ENCODE measurements at regions not wholly inside any gene's neighbourhood (a gene's known extent, or its start where the extent isn't known, plus 50 kb on each side); places are given as distances from the start of the nearest gene placed in this dataset.
A peak's percentile ranks its signal among the peaks of the same experiment; 100 is the strongest.
"Not testable (repeated sequence)": the region's sequence is repeated elsewhere in the genome, so short reads cannot be mapped to it uniquely, and the experiment has no call there.

DNA sequence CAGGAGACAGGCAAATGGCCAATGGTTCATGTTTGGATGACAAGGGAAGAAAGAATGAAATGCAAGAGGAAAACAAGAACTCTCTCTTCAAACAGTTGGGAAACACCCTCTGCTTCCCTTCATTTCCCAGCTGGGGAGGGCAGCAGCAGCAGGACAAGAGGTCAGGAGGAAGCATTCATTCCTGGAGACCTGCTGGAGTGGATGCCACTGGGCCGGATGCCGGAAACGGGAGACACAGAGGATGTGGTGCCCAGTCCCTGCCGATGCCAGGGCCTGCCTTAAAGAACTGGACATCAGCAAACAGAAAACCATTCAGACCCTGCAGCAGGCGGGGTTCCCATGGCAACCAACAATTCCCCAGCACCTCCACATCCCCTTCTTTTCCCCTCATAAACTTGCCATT, 102.3 kb upstream of the ZNF648 start:
- DNase-seq (ENCODE audit: low spot score) = no peak

DNA sequence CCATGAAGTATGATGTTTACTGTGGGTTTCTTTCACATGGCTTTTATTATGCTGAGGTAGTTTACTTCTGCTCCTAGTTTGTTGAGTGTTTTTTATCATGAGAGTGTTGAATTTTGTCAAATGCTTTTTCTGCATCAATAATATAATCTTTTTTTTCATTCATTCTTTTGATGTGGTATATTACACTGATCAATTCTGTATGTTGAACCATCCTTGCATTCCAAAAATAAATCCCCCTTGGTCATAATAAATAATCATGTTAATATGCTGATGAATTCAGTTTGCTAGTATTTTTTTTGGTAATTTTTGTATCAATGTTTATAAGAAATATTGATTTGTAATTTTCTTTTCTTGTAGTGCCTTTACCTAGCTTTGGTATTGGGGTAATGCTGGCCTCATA, 97.9 kb upstream of the ZNF648 start:
- no peak for DNase-seq (ENCODE audit: low spot score)

DNA sequence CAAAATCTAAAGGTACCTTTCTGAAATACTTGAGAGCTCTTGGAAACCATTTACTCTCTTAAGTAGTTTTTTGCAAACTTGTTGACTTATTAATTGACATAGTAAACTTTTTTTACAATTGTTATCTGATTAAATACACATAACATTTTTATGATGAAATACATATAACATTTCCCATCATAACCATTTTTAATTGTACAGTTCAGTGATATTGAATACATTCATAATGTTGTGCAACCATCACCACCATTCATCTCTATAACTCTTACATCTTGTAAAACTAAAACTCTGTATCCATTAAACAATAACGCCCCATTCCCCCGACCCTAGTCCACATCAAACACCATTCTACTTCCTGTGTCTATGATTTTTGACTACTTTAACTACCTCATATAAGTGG, 95.7 kb upstream of the ZNF648 start:
- no peak for DNase-seq (ENCODE audit: low spot score)

DNA sequence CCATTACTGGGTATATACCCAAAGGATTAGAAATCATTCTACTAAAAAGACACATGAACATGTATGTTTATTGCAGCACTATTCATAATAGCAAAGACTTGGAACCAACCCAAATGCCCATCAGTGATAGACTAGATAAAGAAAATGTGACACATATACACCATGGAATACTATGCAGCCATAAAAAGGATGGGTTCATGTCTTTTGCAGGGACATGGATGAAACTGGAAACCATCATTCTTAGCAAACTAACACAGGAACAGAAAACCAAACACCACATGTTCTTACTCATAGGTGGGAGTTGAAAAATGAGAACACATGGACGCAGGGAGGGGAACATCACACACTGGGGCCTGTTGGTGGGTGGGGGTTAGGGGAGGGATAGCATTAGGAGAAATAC, 92.9 kb upstream of the ZNF648 start:
- not testable (repeated sequence) for DNase-seq (ENCODE audit: low spot score)

DNA sequence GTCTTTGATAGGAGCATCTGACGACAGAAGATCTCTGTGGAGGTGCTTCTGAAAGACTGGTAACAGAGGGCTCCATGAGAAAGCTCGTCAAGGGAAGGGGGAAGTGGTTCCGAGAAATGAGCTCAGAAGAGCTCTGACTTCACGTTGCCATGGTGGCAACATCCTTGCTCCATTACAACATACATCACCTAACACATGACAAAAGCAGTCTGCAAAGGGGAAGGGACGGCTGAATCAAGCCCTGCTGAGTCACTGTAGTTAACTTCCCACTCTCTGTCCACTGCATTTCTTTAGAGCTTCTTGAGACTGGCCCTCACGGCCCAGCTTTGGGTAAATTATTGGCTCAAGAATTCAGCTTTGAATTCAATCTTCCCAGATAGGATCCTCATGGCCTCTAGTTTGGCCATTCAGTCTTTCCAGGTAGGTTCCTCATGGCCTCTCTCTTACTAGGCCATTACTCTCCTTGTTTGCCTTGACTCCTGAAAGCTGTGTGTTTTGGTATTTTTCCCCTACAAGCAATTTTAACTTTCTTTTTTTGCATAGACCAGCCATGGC, 88.0 kb upstream of the ZNF648 start:
- peak; percentile 57 for DNase-seq (ENCODE audit: low spot score)

DNA sequence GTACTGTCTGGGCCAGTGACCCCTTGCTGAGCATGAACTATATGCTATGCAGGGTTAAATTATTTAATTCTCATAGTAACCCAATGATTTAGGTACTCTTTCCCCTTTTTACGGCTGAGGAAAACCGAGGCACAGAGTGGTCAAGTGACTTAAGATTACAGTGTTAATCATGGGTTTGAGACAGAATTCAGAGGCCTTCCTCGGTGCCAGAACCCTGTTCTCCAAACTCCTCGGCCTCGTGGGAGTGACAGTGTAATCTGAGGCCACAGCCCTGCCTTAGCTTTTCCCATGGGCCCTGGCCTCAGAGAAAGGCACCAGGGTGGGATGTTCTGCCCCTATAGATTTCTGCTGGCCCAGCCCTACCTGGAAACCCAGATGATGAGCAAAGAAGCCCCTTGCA, 86.4 kb upstream of the ZNF648 start:
- no peak for DNase-seq (ENCODE audit: low spot score)

DNA sequence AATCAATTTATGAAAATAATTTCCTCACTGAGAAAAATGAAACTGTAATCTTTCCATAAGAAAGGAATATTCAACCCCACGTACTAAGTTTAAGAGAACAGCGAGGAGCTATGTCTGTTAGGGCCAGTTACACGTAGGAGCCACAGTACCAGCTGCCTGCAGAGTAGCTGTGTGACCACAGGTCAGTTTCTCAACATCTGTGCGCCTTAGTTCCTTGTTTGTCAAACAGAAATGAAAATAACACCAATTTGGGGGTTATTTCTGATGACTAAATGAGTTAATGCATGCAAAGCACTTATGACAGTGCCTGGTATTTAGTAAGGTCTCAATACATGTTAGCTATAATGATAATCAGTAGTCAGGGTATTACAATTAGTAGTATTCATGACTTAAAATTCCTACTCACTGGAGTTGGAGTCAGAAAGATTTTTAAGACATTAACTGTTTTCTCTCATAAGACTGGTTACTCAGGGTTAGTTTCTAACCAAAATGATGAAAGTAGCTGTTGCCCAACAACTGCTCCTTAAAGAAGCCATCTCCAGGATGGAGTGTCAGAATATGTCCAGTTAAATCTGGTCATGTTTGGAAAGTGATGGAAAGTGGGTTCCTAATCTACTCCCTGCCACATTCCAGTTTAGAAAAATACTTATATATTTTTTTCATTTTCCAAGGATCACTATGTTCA, 85.8 kb upstream of the ZNF648 start:
- peak; percentile 26 for DNase-seq (ENCODE audit: low spot score)

DNA sequence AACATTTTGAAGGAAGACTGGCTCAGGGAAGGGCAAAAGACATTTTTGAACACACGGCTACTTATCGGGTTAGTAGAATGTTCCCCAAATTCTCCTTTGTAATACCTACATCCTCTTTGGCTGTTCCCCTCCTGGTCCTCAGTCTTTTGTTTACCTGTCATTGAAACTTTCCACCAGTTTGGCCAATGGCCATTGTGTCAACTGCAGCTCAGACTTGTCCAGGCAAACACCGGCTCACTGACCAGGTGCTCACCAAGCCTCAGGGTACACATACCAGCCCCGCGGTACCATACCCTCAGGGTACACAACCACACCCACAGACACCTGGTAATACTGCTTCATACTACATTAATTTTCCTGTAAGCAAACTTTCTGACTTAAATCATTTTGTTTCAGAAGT, 84.8 kb upstream of the ZNF648 start:
- DNase-seq (ENCODE audit: low spot score) = no peak

DNA sequence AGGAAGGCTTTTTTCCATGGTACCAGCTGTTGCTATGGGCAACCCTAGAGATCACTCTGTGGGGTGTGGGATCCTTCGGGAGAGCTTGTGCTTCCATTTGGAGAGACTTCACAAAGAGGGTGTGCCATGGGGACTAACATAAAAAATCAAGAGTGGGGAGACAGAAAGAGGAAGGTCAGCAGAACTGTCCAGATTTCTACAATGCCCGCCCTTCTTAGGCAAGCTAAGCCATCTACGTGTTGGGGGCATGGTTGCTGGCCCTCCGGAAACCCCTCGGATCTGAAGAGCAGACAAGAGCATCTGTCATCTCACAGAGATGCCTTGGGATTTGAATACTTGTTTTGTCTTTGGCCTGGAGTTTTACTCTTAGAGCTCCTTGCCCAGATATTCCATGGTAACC, 83.9 kb upstream of the ZNF648 start:
- DNase-seq (ENCODE audit: low spot score) = no peak

DNA sequence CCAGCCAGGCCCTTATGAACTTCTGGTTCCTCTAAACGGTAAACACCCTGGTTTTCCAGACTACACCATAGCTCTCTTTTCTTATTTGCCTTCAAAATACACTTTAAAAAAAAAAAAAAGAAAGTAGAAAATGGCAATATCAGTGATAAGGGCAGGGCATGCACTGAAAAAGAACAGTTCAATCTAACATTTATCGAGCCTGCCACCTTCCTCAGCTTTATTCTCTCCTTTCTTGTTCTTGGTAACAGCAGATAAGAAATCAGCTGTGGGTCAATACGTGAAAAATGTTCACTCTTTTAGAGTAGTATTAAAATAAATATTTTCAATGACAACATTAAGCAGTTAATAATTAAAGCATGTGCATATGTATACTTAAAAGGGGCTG, 83.1 kb upstream of the ZNF648 start:
- no peak for DNase-seq (ENCODE audit: low spot score)

DNA sequence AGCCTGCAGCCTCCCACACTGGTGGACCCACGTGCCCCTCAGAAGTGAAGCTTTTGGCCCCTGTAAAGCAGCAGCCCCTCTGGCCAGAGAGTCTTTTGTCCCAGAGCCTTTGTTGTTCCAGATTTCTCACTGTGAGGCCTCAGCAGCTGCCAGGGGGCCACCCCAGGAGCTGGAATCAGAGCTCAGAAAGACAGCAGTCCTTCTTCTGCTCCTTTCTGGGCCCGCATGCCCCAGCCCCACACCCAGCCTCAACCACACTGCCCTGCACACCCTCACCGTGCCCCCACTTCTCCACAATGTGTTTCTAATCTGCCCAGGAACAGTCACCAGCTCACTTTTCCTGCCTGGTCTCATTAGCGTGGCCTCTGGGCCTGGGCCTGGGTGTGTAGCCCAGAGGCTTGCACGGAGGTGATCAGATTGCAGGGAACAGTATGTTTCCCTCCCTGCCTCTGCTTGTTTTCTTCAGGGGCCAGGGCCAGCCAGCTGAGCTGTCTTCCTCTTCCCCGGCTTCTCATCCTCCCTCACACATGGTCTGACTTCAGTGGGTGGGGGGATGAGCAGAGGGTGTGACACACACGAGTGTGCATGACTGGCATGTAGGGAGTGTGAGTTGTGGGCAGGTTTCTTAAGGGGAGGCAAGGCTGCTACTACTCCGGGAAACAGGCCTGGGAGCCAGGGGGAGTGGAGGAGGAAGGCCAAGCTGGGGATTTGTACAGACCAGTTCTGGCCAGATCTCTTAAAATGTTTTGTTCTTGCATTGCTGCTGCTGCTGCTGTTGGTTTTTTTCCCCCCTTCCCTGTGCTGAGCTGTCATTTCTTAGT, 82.5 kb upstream of the ZNF648 start:
- peak; percentile 98 for DNase-seq (ENCODE audit: low spot score)

DNA sequence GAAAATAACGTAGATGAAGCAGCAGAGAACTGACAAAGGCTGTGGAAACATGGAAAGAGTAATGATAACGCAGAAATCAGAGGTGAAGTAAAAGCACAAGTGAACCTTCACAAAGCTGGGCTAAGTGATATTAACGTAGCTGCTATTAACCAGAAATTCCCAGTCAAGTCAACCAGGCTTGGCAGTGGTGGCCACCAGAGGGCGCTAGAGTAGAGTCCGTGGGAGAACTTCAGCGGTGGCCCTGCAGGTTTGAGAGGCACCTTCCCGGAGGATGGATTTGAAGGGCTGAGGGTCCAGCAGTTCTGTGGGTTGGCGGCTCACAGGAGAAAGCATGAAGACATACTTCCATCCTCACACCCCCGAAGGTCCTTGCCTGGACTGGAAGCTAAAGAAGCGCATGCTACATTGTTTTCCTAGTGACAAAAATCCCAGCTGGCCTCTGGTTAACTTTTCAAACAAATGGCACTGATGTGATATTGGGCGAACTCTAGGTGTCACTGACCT, 81.7 kb upstream of the ZNF648 start:
- DNase-seq (ENCODE audit: low spot score) = peak; percentile 91

DNA sequence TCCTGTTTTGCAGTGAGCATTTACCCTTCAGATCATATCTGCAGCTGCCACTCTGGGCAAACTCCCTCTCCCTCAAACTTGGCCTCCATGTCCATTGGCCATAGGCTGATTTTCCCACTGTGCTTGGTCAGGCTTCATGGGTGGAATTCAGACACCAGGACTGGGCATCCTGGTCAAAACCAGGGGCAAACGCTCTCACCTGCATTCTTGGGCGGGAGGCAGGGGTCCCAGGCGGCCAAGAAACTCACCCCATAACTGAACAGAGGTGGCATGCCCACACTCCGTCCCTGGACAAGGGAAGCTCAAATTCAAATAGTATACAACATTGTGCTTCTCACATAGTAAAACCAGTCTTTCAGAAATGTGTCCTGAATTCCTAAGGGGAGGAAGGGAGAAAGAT, 81.1 kb upstream of the ZNF648 start:
- no peak for DNase-seq (ENCODE audit: low spot score)

DNA sequence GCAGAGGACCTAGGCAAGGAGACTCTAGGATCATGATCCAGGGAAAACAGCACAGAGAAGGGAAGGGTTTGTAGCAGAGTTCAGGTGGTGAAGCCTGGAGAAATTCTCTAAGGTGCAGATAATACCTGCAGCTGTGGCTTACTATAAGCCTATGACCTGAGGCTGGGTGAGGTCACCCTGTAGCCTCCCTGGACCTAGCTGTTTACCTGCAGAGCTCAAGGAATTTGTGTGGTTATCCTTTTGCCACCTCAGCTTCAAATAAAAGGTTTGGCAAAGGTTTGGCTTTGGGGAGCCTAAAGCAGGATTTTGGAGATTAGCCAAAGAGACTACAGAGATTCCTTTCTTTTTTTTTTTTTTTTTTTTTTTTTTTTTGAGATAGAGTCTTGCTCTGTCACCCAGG, 79.5 kb upstream of the ZNF648 start:
- DNase-seq (ENCODE audit: low spot score) = no peak

DNA sequence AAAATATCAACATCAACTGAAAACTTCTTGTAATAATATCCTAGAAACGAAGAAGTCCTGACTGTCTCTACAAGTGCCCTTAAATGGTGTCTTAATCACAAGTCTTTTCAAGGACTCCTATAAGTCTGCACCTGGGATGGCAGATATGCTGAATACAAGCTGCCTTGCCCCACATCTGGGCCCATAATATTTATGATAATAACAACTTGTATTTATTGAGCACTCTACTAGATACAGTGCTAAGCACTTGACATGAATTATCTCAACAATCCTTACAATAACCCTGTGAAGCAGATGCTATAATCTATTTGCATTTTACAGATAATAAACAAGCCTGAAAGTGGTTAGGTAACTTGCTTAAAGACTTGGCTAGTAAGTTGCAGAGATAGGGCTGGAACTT, 78.0 kb upstream of the ZNF648 start:
- DNase-seq (ENCODE audit: low spot score) = no peak

DNA sequence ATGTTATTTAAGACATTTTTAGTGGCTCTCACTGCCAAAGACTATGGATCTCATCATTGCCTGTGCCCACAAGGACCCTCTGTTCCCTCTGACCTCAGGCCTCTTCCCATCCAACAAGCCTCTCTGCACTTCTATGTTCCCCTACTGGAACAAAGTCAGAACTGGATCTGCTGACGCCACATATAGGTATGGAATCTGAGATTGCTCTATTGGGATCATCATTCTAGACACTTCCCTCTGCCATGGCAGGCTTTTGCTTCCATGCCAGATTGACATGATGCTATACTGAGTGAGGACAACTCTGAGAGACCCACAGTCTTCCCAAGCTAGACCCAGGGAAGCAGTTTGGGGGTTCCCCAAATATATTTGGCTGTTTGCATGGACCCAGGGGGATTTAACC, 76.0 kb upstream of the ZNF648 start:
- DNase-seq (ENCODE audit: low spot score) = no peak

DNA sequence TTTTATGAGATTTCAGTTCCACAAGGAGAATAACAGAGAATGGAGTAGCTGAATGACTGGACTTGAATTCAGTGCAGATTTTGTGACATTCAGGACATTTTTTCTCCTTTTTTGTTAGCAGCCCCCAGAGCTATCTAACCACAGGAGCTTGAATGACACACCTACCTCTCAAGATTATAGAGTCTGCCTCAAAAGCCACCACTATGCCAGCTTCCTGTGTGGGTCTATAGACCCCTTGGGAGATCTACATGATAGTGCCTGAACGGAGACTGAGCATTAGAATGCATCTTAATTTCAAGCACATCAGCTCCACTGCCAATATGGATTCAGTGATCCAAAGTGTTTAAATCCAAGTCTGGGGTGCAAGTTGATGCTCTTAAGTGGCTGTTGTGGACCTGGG, 74.4 kb upstream of the ZNF648 start:
- no peak for DNase-seq (ENCODE audit: low spot score)

DNA sequence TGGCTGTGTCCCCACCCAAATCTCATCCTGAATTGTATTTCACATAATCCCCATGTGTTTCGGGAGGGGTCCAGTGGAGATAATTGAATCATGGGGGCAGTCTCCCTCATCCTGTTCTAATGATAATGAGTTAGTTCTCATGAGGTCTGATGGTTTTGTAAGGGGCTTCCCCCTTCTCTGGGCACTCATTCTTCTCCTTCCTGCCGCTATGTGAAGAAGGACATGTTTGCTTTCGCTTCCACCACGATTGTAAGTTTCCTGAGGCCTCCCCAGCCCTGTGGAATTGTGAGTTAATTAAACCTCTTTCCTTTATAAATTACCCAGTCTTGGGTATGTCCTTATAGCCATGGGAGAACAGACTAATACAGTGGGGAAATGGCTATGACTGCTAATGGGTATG, 72.7 kb upstream of the ZNF648 start:
- no peak for DNase-seq (ENCODE audit: low spot score)

DNA sequence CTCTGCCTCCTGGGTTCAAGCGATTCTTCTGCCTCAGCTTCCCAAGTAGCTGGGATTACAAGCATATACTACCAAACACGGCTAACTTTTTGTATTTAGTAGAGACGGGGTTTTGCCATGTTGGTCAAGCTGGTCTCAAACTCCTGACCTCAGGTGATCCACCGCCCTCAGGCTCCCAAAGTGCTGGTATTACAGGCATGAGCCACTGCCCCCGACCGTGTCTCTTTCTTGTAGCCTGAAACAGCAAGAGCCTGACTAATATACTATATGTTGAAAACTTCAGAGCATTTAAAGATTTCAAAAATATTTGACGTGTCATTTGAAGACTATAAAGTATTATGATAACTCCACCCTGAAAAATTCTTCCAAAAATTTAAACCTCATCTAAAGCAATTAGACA, 71.7 kb upstream of the ZNF648 start:
- no peak for DNase-seq (ENCODE audit: low spot score)

DNA sequence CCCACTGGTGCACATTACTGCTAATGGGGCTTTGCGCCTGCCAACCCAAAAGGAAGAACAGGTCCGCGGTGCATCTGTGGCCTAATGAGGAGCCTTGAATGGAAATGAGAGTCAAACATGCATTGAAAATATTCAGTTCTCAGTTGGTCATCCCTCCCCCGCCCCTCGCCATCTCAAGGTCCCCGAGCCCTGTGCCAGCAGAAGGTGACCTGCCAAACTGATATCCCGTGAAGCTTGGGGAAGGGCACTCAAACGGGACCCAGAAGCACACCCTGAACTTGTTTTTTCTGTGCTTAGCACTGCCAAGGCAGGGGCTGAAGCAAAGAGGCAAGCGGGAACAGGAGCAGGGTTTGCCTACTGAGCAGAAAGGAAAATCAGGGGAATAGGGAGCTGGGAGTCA, 67.9 kb upstream of the ZNF648 start:
- no peak for DNase-seq (ENCODE audit: low spot score)

DNA sequence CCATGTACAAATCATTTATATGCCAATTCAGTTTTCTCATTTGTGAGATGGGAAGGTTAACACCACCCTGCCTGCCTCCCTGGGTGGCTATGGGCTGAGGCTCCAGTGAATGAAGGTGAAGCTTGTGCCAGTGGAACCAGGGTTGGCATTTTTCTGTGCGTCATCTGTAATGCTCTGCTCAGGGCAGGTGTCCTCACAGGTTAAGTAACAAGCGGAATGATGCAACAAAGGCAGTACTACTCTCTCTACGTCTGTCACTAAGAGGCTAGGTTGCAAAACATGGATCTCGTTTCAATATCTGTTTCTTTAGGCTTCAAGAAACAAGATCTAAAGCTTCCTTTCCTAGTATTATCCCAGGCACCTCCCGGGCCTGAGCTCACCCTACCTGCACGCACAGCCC, 67.0 kb upstream of the ZNF648 start:
- no peak for DNase-seq (ENCODE audit: low spot score)

DNA sequence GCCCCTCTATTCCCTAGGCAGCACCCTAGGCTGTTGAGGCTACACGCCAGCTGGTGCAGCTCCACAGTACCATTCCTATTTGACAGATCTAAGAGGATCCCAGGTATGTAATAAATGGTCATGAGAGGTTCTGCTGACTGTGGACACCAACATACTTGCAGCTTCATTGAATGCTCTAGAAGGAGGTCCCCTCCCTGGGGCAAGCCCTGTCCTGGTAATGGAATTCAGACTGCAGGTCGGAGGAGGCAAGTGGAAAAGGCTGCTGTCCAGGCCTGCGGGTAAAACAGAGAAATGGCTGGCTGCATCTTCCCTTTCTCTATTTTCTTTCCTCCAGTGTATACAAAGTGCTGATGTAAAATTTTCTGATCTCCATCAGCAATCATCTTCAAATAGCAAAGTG, 66.1 kb upstream of the ZNF648 start:
- DNase-seq (ENCODE audit: low spot score) = no peak

DNA sequence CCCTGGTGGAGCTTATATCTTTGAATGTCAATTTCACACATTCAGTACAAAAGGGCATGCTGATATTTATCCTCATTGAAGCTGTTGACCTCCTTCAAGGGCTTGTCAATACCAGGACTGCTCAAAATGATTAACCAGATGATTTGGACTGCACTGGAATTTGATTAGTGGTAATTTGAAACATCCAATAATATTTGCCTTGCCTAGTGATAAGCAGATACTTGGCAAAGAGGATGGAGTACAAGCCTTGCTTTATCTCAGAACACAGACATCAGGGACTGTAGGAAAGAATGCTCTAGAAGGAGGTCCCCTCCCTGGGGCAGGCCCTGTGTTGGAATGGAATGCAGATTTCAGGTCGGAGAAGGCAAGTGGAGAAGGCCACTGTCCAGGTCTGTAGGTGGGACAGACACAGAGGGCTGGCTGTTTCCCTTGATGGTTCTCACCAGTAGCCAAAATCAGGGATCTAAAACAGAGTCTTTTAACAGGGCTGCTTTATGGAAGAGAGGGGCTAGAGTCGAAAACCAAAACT, 64.8 kb upstream of the ZNF648 start:
- no peak for DNase-seq (ENCODE audit: low spot score)
